Cardiac muscle cell (in vitro differentiated cells and primary cell): ENCODE measurements at regions not wholly inside any gene's neighbourhood (a gene's known extent, or its start where the extent isn't known, plus 50 kb on each side); places are given as distances from the start of the nearest gene placed in this dataset.

Experiments
- DNase-seq, 2 donors: peaks; one replicate each; pipeline versions ENCODE4 v3.0.0 to v3.0.0-alpha.2; 2010 to 2017; ENCODE audit warnings: low read depth in 1 of 2, low spot score in 1 of 2
- H3K27ac ChIP-seq: fragments of 200-600 bp; sonication (generic); 2 replicates; pipeline ENCODE4 v1.5.1; 2016
- H3K27me3 ChIP-seq: fragments of 200-600 bp; sonication (generic); 2 replicates; pipeline ENCODE4 v1.6.0; 2016; ENCODE audit warnings: control low read depth
- H3K36me3 ChIP-seq: fragments of 200-600 bp; sonication (generic); 2 replicates; pipeline ENCODE4 v1.5.1; 2016; ENCODE audit warnings: control low read depth
- H3K4me1 ChIP-seq: fragments of 200-600 bp; sonication (generic); 2 replicates; pipeline ENCODE4 v1.8.1; 2017; ENCODE audit warnings: low read depth, mild to moderate bottlenecking, mixed run types
- H3K4me3 ChIP-seq: fragments of 200-600 bp; sonication (generic); 2 replicates; pipeline ENCODE4 v1.5.1; 2016; ENCODE audit warnings: mild to moderate bottlenecking
- H3K9me3 ChIP-seq: fragments of 200-600 bp; sonication (generic); 2 replicates; pipeline ENCODE4 v1.5.1; 2017; ENCODE audit warnings: low read depth, mild to moderate bottlenecking, control low read depth
- TF ChIP-seq, protein P1 (sequence below): IDR thresholded peaks from 2 replicates; pipeline ENCODE4 v1.5.1; 2012; ENCODE audit warnings: low read depth, mild to moderate bottlenecking, low read length

DNA sequence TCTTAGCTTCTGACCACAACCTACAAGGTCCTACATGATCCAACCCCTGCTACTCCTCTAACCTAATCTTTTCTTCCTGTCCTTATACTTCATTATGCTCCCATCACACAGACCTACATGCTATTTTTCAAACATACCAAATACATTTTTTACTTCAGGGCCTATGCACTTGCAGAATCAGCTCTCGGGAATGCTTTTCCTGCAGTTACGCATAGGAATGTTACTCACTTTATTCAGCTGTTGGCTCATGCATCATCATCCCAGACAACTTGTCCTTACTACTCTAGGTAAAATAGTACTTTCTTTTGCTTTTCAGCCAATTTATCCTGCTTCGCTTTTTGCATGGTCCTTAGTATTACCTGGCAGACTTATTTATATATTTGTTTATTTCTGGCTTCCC lies 105.6 kb downstream of the OXSM start:
- Histone ChIP-seq H3K4me1 (peaks cover 20% of the 10 kb centered on the region), H3K9me3 (no peaks in the 10 kb centered on the region), H3K27ac (no peak overlapping the region), H3K27me3 (no peaks in the 10 kb centered on the region), H3K4me3 (no peak overlapping the region), H3K36me3 (no peaks in the 10 kb centered on the region)
- peak in 1 of 2 donors; percentile 47 for DNase-seq
- TF ChIP-seq, protein P1, sequence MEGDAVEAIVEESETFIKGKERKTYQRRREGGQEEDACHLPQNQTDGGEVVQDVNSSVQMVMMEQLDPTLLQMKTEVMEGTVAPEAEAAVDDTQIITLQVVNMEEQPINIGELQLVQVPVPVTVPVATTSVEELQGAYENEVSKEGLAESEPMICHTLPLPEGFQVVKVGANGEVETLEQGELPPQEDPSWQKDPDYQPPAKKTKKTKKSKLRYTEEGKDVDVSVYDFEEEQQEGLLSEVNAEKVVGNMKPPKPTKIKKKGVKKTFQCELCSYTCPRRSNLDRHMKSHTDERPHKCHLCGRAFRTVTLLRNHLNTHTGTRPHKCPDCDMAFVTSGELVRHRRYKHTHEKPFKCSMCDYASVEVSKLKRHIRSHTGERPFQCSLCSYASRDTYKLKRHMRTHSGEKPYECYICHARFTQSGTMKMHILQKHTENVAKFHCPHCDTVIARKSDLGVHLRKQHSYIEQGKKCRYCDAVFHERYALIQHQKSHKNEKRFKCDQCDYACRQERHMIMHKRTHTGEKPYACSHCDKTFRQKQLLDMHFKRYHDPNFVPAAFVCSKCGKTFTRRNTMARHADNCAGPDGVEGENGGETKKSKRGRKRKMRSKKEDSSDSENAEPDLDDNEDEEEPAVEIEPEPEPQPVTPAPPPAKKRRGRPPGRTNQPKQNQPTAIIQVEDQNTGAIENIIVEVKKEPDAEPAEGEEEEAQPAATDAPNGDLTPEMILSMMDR = no peak

DNA sequence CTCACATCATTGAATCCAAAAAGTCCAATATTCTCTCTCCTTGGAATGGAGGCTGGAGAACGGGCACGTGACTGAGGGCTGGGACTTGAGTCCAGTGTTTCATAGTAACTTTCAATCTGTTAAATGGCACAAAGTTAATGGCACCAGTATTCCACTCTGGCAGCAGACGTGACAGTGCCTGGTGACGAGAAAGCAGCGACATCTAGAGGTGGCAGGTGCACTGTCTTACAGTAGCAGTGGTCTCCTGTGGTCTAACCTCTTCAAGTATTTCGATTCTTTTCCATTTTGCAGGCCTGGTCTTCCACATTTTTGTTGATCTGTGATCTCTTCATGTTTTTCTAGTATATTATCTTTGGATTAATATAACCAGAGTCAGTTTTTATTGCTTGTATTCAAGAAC lies 107.1 kb downstream of the OXSM start:
- Histone ChIP-seq H3K4me1 (peaks cover 16% of the 10 kb centered on the region), H3K9me3 (no peaks in the 10 kb centered on the region), H3K27ac (no peak overlapping the region), H3K27me3 (no peaks in the 10 kb centered on the region), H3K36me3 (no peaks in the 10 kb centered on the region), H3K4me3 (no peak overlapping the region)
- TF ChIP-seq, protein P1 = no peak
- DNase-seq = peak in 1 of 2 donors; percentile 65

DNA sequence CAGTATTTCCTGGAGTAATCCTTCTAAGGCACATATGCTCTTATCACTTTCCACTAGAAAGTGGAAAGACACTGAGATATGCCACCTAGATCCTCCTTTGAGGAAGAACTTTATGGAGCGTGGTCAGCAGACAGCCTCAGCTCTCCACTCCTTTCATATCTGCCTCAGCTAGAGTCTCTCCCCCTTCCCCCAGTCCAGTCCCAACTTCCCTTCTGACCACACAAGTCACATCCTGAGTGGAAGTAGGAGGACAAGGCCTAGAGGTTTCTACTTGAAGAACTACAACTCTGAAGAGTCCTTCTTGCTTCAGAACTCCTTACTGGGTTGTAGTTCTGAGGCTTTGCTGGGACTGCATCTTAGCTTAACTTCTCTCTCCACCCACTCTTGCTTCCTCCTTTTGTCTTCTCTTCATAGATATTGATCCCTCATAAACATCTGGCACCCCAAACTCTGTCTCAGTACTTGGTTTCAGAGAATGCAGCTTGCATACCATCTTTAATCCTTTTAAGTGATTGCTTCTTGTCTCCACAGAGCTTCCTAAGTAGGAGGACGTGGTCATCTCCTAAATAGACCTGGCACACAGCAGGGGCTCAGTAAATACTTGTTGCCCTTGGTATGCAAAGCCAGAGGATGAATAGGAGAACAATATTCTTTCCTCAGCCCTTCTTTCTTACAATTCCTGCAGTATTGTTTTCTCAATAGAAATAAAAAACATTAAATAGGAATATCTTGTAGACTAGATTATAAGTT lies 109.6 kb downstream of the OXSM start:
- Histone ChIP-seq H3K9me3 (no peaks in the 10 kb centered on the region), H3K27me3 (no peaks in the 10 kb centered on the region), H3K36me3 (no peaks in the 10 kb centered on the region), H3K27ac (no peak overlapping the region), H3K4me1 (peaks cover 6% of the 10 kb centered on the region), H3K4me3 (no peak overlapping the region)
- TF ChIP-seq, protein P1 = no peak
- no peak for DNase-seq

DNA sequence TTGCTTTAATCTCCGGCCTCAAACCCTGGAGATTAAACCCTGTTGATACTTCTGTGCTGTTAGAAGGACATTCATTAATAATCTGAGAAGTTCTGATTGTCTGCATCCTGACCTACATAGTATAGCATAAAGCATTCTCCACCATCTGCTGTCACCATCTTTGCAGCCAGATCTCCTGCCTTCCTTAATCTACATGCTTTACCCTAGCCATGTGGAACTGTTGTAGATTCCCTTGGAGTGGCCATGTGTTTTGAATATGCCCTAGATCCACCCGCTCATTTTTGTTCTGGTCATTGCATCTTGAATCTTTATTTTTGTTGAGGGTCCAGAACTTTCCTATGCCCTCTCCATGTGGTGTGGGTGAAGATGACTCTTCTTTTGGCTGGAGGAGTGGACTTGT lies 110.3 kb downstream of the OXSM start:
- TF ChIP-seq, protein P1 = no peak
- Histone ChIP-seq H3K27ac (no peak overlapping the region), H3K36me3 (no peaks in the 10 kb centered on the region), H3K4me1 (peaks cover 5% of the 10 kb centered on the region), H3K4me3 (no peak overlapping the region), H3K9me3 (no peaks in the 10 kb centered on the region), H3K27me3 (no peaks in the 10 kb centered on the region)
- DNase-seq = no peak

DNA sequence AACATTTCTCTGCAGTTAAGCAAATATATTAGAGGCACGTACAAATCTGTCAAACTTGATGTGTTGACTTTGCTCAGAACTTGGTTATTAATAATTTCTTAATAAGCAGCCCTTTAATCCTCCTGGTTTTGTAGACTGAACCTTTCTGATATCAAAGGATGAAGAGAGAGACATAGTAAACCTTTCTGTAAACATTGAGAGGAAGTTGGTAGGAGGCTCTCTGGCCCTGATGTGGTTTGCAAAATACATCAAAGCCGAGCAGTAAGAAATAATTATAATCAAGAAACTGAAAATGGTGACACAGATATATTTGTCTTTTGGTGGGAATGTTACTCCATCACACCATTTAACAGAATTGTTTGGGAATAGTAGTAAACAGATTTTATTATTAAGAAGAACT lies 111.9 kb downstream of the OXSM start:
- H3K27ac ChIP-seq = no peak overlapping the region
- no peaks in the 10 kb centered on the region for H3K9me3 ChIP-seq
- H3K4me1 ChIP-seq = no peaks in the 10 kb centered on the region
- TF ChIP-seq, protein P1 = no peak
- DNase-seq = no peak
- no peaks in the 10 kb centered on the region for H3K36me3 ChIP-seq
- no peak overlapping the region for H3K4me3 ChIP-seq
- no peaks in the 10 kb centered on the region for H3K27me3 ChIP-seq
